Activated CD4-positive, alpha-beta memory T cell treated with anti-CD3 and anti-CD28 coated beads for 36 hours (primary cell): ENCODE measurements at regions not wholly inside any gene's neighbourhood (a gene's known extent, or its start where the extent isn't known, plus 50 kb on each side); places are given as distances from the start of the nearest gene placed in this dataset.
"Not testable (repeated sequence)": the region's sequence is repeated elsewhere in the genome, so short reads cannot be mapped to it uniquely, and the experiment has no call there.

Experiments used
- CTCF ChIA-PET: fragments of 350-600 bp; sonication (Branson Sonifier 250); formaldehyde crosslinking; loops from one replicate; lab custom pipeline; 2021; ENCODE audit warnings: antibody characterized with exemption, inconsistent platforms; lab: Charles Lee
- POLR2A ChIA-PET: fragments of 350-600 bp; sonication (Branson Sonifier 250); formaldehyde crosslinking; loops from one replicate; lab custom pipeline; 2021; ENCODE audit warnings: antibody characterized with exemption; lab: Charles Lee
- DNase-seq: peaks from one replicate; pipeline ENCODE4 v3.0.0-alpha.2; 2020
- H3K27ac Mint-ChIP-seq: one replicate; pipeline ENCODE4 v1.8.0; 2021; ENCODE audit warnings: mixed read lengths
- H3K27me3 Mint-ChIP-seq: one replicate; pipeline ENCODE4 v1.8.0; 2021; ENCODE audit warnings: mixed read lengths
- H3K36me3 Mint-ChIP-seq: one replicate; pipeline ENCODE4 v1.8.0; 2021; ENCODE audit warnings: mixed read lengths
- H3K4me1 Mint-ChIP-seq: one replicate; pipeline ENCODE4 v1.8.0; 2021; ENCODE audit warnings: low read depth, mixed read lengths
- H3K4me3 Mint-ChIP-seq: one replicate; pipeline ENCODE4 v1.8.0; 2021; ENCODE audit warnings: mild to moderate bottlenecking, mixed read lengths
- H3K9me3 Mint-ChIP-seq: one replicate; pipeline ENCODE4 v1.8.0; 2021; ENCODE audit warnings: mixed read lengths
- intact Hi-C: fragments of 100-400 bp; cut with micrococcal nuclease; formaldehyde crosslinking; loops from one replicate; pipeline ENCODE4 v1.15.1; 2023

GRCh38 chr1:199813198-199813597 is 214.3 kb upstream of the NR5A2 start:
- no peak for DNase-seq
- H3K9me3 Mint-ChIP-seq = no peaks in the 10 kb centered on the region
- H3K4me3 Mint-ChIP-seq = no peak overlapping the region
- intact Hi-C loops = no loop called here
- H3K4me1 Mint-ChIP-seq = no peaks in the 10 kb centered on the region
- H3K27me3 Mint-ChIP-seq = peaks cover 8% of the 10 kb centered on the region
- H3K27ac Mint-ChIP-seq = no peak overlapping the region
- ChIA-PET CTCF (no interaction called here), POLR2A (no interaction called here)
- H3K36me3 Mint-ChIP-seq = no peaks in the 10 kb centered on the region

GRCh38 chr1:199815947-199816346 is 211.6 kb upstream of the NR5A2 start:
- POLR2A ChIA-PET = no interaction called here
- no peak overlapping the region for H3K27ac Mint-ChIP-seq
- no peak for DNase-seq
- intact Hi-C loops = no loop called here
- no peaks in the 10 kb centered on the region for H3K9me3 Mint-ChIP-seq
- H3K4me3 Mint-ChIP-seq = no peak overlapping the region
- no peaks in the 10 kb centered on the region for H3K36me3 Mint-ChIP-seq
- peaks cover 17% of the 10 kb centered on the region for H3K27me3 Mint-ChIP-seq
- no peaks in the 10 kb centered on the region for H3K4me1 Mint-ChIP-seq
- CTCF ChIA-PET = no interaction called here

- CTCF ChIA-PET = no interaction called here
- DNase-seq = no peak
- H3K9me3 Mint-ChIP-seq = no peaks in the 10 kb centered on the region
- POLR2A ChIA-PET = no interaction called here
- peaks cover 3% of the 10 kb centered on the region for H3K4me1 Mint-ChIP-seq
- intact Hi-C loops = no loop called here
- peaks cover 14% of the 10 kb centered on the region for H3K27me3 Mint-ChIP-seq
- H3K36me3 Mint-ChIP-seq = no peaks in the 10 kb centered on the region
- H3K4me3 Mint-ChIP-seq = no peak overlapping the region
- H3K27ac Mint-ChIP-seq = no peak overlapping the region
Observed at GRCh38 chr1:199817266-199817665, 210.2 kb upstream of the NR5A2 start.

- ChIA-PET CTCF (no interaction called here), POLR2A (no interaction called here)
- H3K9me3 Mint-ChIP-seq = no peaks in the 10 kb centered on the region
- no peak for DNase-seq
- H3K4me1 Mint-ChIP-seq = peaks cover 3% of the 10 kb centered on the region
- H3K27me3 Mint-ChIP-seq = peaks cover 21% of the 10 kb centered on the region
- H3K36me3 Mint-ChIP-seq = no peaks in the 10 kb centered on the region
- intact Hi-C loops = no loop called here
- H3K4me3 Mint-ChIP-seq = no peak overlapping the region
- H3K27ac Mint-ChIP-seq = no peak overlapping the region
Observed at GRCh38 chr1:199821029-199821779, 206.3 kb upstream of the NR5A2 start.

- peaks cover 2% of the 10 kb centered on the region for H3K9me3 Mint-ChIP-seq
- peaks cover 6% of the 10 kb centered on the region for H3K27me3 Mint-ChIP-seq
- intact Hi-C loops = no loop called here
- no peak overlapping the region for H3K4me3 Mint-ChIP-seq
- ChIA-PET CTCF (no interaction called here), POLR2A (no interaction called here)
- H3K4me1 Mint-ChIP-seq = no peaks in the 10 kb centered on the region
- H3K27ac Mint-ChIP-seq = no peak overlapping the region
- DNase-seq = no peak
- H3K36me3 Mint-ChIP-seq = no peaks in the 10 kb centered on the region
Observed at GRCh38 chr1:199832451-199832850, 195.1 kb upstream of the NR5A2 start.

- Mint-ChIP-seq H3K27me3 (peaks cover 10% of the 10 kb centered on the region), H3K4me3 (no peak overlapping the region), H3K4me1 (no peaks in the 10 kb centered on the region), H3K27ac (no peak overlapping the region), H3K36me3 (no peaks in the 10 kb centered on the region), H3K9me3 (peaks cover 8% of the 10 kb centered on the region)
- no peak for DNase-seq
- ChIA-PET POLR2A (no interaction called here), CTCF (no interaction called here)
- intact Hi-C loops = no loop called here
Observed at GRCh38 chr1:199834711-199835110, 192.8 kb upstream of the NR5A2 start.

- intact Hi-C loops = no loop called here
- H3K36me3 Mint-ChIP-seq = no peaks in the 10 kb centered on the region
- peaks cover 8% of the 10 kb centered on the region for H3K9me3 Mint-ChIP-seq
- H3K4me3 Mint-ChIP-seq = no peak overlapping the region
- POLR2A ChIA-PET = no interaction called here
- CTCF ChIA-PET = no interaction called here
- H3K4me1 Mint-ChIP-seq = no peaks in the 10 kb centered on the region
- no peak overlapping the region for H3K27ac Mint-ChIP-seq
- H3K27me3 Mint-ChIP-seq = peaks cover 10% of the 10 kb centered on the region
- DNase-seq = no peak
Observed at GRCh38 chr1:199836430-199836829, 191.1 kb upstream of the NR5A2 start.

GRCh38 chr1:199837321-199837720 is 190.2 kb upstream of the NR5A2 start:
- Mint-ChIP-seq H3K27ac (no peak overlapping the region), H3K36me3 (no peaks in the 10 kb centered on the region), H3K4me1 (no peaks in the 10 kb centered on the region), H3K27me3 (peaks cover 10% of the 10 kb centered on the region), H3K9me3 (peaks cover 8% of the 10 kb centered on the region), H3K4me3 (no peak overlapping the region)
- ChIA-PET POLR2A (no interaction called here), CTCF (no interaction called here)
- no peak for DNase-seq
- intact Hi-C loops = no loop called here

- H3K9me3 Mint-ChIP-seq, H3K4me3 Mint-ChIP-seq, DNase-seq, intact Hi-C loops, H3K4me1 Mint-ChIP-seq, H3K36me3 Mint-ChIP-seq, H3K27me3 Mint-ChIP-seq, POLR2A ChIA-PET, CTCF ChIA-PET, H3K27ac Mint-ChIP-seq: not testable (repeated sequence)
Observed at GRCh38 chr1:199839608-199840007, 187.9 kb upstream of the NR5A2 start.

- H3K27me3 Mint-ChIP-seq, H3K27ac Mint-ChIP-seq, H3K4me3 Mint-ChIP-seq, H3K36me3 Mint-ChIP-seq, intact Hi-C loops, POLR2A ChIA-PET, DNase-seq, H3K9me3 Mint-ChIP-seq, CTCF ChIA-PET, H3K4me1 Mint-ChIP-seq: not testable (repeated sequence)
Observed at GRCh38 chr1:199843096-199843495, 184.4 kb upstream of the NR5A2 start.

- no peaks in the 10 kb centered on the region for H3K36me3 Mint-ChIP-seq
- intact Hi-C loops = no loop called here
- no peaks in the 10 kb centered on the region for H3K4me1 Mint-ChIP-seq
- no peak overlapping the region for H3K27ac Mint-ChIP-seq
- H3K4me3 Mint-ChIP-seq = no peak overlapping the region
- H3K27me3 Mint-ChIP-seq = peaks cover 5% of the 10 kb centered on the region
- CTCF ChIA-PET = interaction anchor here (0.5 kb wide), 1 partner anchor 104 kb away, joined by 3 read pairs; no protein-coding TSS in a partner anchor
- peaks cover 2% of the 10 kb centered on the region for H3K9me3 Mint-ChIP-seq
- no peak for DNase-seq
- POLR2A ChIA-PET = no interaction called here
Observed at GRCh38 chr1:199843861-199844260, 183.6 kb upstream of the NR5A2 start.

- Mint-ChIP-seq H3K4me1 (no peaks in the 10 kb centered on the region), H3K9me3 (no peaks in the 10 kb centered on the region), H3K27me3 (peaks cover 5% of the 10 kb centered on the region), H3K27ac (no peak overlapping the region), H3K36me3 (no peaks in the 10 kb centered on the region), H3K4me3 (no peak overlapping the region)
- POLR2A ChIA-PET = interaction anchor here (0.6 kb wide), 1 partner anchor 115 kb away, joined by 3 read pairs; no protein-coding TSS in a partner anchor
- CTCF ChIA-PET = no interaction called here
- intact Hi-C loops = no loop called here
- no peak for DNase-seq
Observed at GRCh38 chr1:199847021-199847420, 180.5 kb upstream of the NR5A2 start.

- Mint-ChIP-seq H3K4me1 (no peaks in the 10 kb centered on the region), H3K36me3 (no peaks in the 10 kb centered on the region), H3K27ac (no peak overlapping the region), H3K4me3 (no peak overlapping the region), H3K9me3 (no peaks in the 10 kb centered on the region), H3K27me3 (peaks cover 6% of the 10 kb centered on the region)
- DNase-seq = no peak
- ChIA-PET POLR2A (no interaction called here), CTCF (no interaction called here)
- intact Hi-C loops = no loop called here
Observed at GRCh38 chr1:199851439-199852140, 175.9 kb upstream of the NR5A2 start.
